ENCODE measurements at regions not wholly inside any gene's neighbourhood (a gene's known extent, or its start where the extent isn't known, plus 50 kb on each side); places are given as distances from the start of the nearest gene placed in this dataset.

GRCh38 chr6:98014442-98015201 lies 731.6 kb upstream of the MMS22L start:
- no peaks in the 10 kb centered on the region for H3K36me3 ChIP-seq
- H3K27me3 ChIP-seq (ENCODE audit: low read depth): no peaks in the 10 kb centered on the region
- no peaks in the 10 kb centered on the region for H3K9me3 ChIP-seq
- intact Hi-C loops (cut with DNase I): no loop called here
- no peak for ATAC-seq
- H3K4me3 ChIP-seq: no peak overlapping the region
- DNase-seq: no peak
- no peak for TF ChIP-seq CTCF (IDR thresholded peaks at IDR 0.05)
- no peak overlapping the region for H3K27ac ChIP-seq
- no peaks in the 10 kb centered on the region for H3K4me1 ChIP-seq

- no peaks in the 10 kb centered on the region for H3K27me3 ChIP-seq (ENCODE audit: low read depth)
- no peak overlapping the region for H3K4me3 ChIP-seq
- DNase-seq (no peak), ATAC-seq (no peak)
- intact Hi-C loops (cut with DNase I): no loop called here
- no peaks in the 10 kb centered on the region for H3K4me1 ChIP-seq
- no peaks in the 10 kb centered on the region for H3K36me3 ChIP-seq
- no peaks in the 10 kb centered on the region for H3K9me3 ChIP-seq
- H3K27ac ChIP-seq: no peak overlapping the region
- TF ChIP-seq CTCF (IDR thresholded peaks at IDR 0.05): no peak
Measured at GRCh38 chr6:98016565-98016964, 733.5 kb upstream of the MMS22L start.

- intact Hi-C loops (cut with DNase I): no loop called here
- TF ChIP-seq CTCF (IDR thresholded peaks at IDR 0.05): no peak
- no peaks in the 10 kb centered on the region for H3K9me3 ChIP-seq
- no peaks in the 10 kb centered on the region for H3K4me1 ChIP-seq
- no peak overlapping the region for H3K27ac ChIP-seq
- H3K4me3 ChIP-seq: no peak overlapping the region
- ATAC-seq: no peak
- DNase-seq: no peak
- no peaks in the 10 kb centered on the region for H3K27me3 ChIP-seq (ENCODE audit: low read depth)
- H3K36me3 ChIP-seq: no peaks in the 10 kb centered on the region
Measured at GRCh38 chr6:98020222-98020621, 737.2 kb upstream of the MMS22L start.

- DNase-seq: no peak
- H3K9me3 ChIP-seq: no peaks in the 10 kb centered on the region
- no peak for ATAC-seq
- intact Hi-C loops (cut with DNase I): no loop called here
- H3K27me3 ChIP-seq (ENCODE audit: low read depth): no peaks in the 10 kb centered on the region
- H3K27ac ChIP-seq: no peak overlapping the region
- H3K4me3 ChIP-seq: no peak overlapping the region
- no peaks in the 10 kb centered on the region for H3K4me1 ChIP-seq
- TF ChIP-seq CTCF (IDR thresholded peaks at IDR 0.05): no peak
- no peaks in the 10 kb centered on the region for H3K36me3 ChIP-seq
Measured at GRCh38 chr6:98024359-98024758, 741.3 kb upstream of the MMS22L start.

GRCh38 chr6:98027898-98028297 lies 744.9 kb upstream of the MMS22L start:
- no peaks in the 10 kb centered on the region for H3K27me3 ChIP-seq (ENCODE audit: low read depth)
- ATAC-seq: no peak
- H3K4me3 ChIP-seq: no peak overlapping the region
- H3K4me1 ChIP-seq: no peaks in the 10 kb centered on the region
- TF ChIP-seq CTCF (IDR thresholded peaks at IDR 0.05): no peak
- no peaks in the 10 kb centered on the region for H3K36me3 ChIP-seq
- intact Hi-C loops (cut with DNase I): no loop called here
- no peaks in the 10 kb centered on the region for H3K9me3 ChIP-seq
- H3K27ac ChIP-seq: no peak overlapping the region
- no peak for DNase-seq
